Activated CD4-positive, alpha-beta T cell treated with anti-CD3 and anti-CD28 coated beads for 36 hours (primary cell): ENCODE measurements at regions not wholly inside any gene's neighbourhood (a gene's known extent, or its start where the extent isn't known, plus 50 kb on each side); places are given as distances from the start of the nearest gene placed in this dataset.

Experiments
- ATAC-seq: fragments of 200-7000 bp; cut with Tn5 transposase; one replicate; pipeline ENCODE4 v1.10.0; 2021; ENCODE audit warnings: mild to moderate bottlenecking, moderate library complexity
- CTCF ChIA-PET: fragments of 350-600 bp; sonication (Branson Sonifier 250); formaldehyde crosslinking; loops from one replicate; lab custom pipeline; 2021; ENCODE audit warnings: antibody characterized with exemption; lab: Charles Lee
- POLR2A ChIA-PET: fragments of 350-600 bp; sonication (Branson Sonifier 250); formaldehyde crosslinking; loops from one replicate; lab custom pipeline; 2021; ENCODE audit warnings: antibody characterized with exemption, inconsistent platforms; lab: Charles Lee
- DNase-seq: peaks from one replicate; pipeline ENCODE4 v3.0.0-alpha.2; 2020
- H3K27ac Mint-ChIP-seq: one replicate; pipeline ENCODE4 v1.8.0; 2021; ENCODE audit warnings: mixed read lengths
- H3K27me3 Mint-ChIP-seq: one replicate; pipeline ENCODE4 v1.8.0; 2021; ENCODE audit warnings: mixed read lengths
- H3K36me3 Mint-ChIP-seq: one replicate; pipeline ENCODE4 v1.8.0; 2021; ENCODE audit warnings: low read depth, mixed read lengths
- H3K4me1 Mint-ChIP-seq: one replicate; pipeline ENCODE4 v1.8.0; 2021; ENCODE audit warnings: mixed read lengths
- H3K4me3 Mint-ChIP-seq: one replicate; pipeline ENCODE4 v1.8.0; 2021; ENCODE audit warnings: mild to moderate bottlenecking, moderate library complexity, mixed read lengths
- H3K9me3 Mint-ChIP-seq: one replicate; pipeline ENCODE4 v1.8.0; 2021; ENCODE audit warnings: low read depth, mixed read lengths
- intact Hi-C, 2 experiments: fragments of 100-400 bp; cut with DNase I in 1 of 2; cut with micrococcal nuclease in 1 of 2; formaldehyde crosslinking; loops; one replicate each; pipeline versions ENCODE4 v1.14.2 to v1.15.1; 2022 to 2024; cut with DNase I, micrococcal nuclease

- no peaks in the 10 kb centered on the region for H3K27me3 Mint-ChIP-seq
- H3K27ac Mint-ChIP-seq: no peak overlapping the region
- H3K36me3 Mint-ChIP-seq: no peaks in the 10 kb centered on the region
- DNase-seq (no peak), ATAC-seq (no peak)
- ChIA-PET CTCF (no interaction called here), POLR2A (no interaction called here)
- H3K9me3 Mint-ChIP-seq: no peaks in the 10 kb centered on the region
- intact Hi-C loops: no loop called here
- no peak overlapping the region for H3K4me3 Mint-ChIP-seq
- peaks cover 10% of the 10 kb centered on the region for H3K4me1 Mint-ChIP-seq
These were observed 118.5 kb upstream of the ZFHX3 start for GRCh38 chr16:73166441-73166851.

GRCh38 chr16:73163238-73163815, 115.4 kb upstream of the ZFHX3 start:
- ChIA-PET CTCF (no interaction called here), POLR2A (no interaction called here)
- DNase-seq: no peak
- Mint-ChIP-seq H3K9me3 (no peaks in the 10 kb centered on the region), H3K36me3 (no peaks in the 10 kb centered on the region), H3K4me3 (no peak overlapping the region), H3K27ac (no peak overlapping the region), H3K4me1 (peaks cover 10% of the 10 kb centered on the region), H3K27me3 (no peaks in the 10 kb centered on the region)
- no peak for ATAC-seq
- intact Hi-C loops: no loop called here

- no peaks in the 10 kb centered on the region for H3K27me3 Mint-ChIP-seq
- no peak overlapping the region for H3K27ac Mint-ChIP-seq
- DNase-seq (no peak), ATAC-seq (no peak)
- H3K9me3 Mint-ChIP-seq: no peaks in the 10 kb centered on the region
- peaks cover 9% of the 10 kb centered on the region for H3K4me1 Mint-ChIP-seq
- H3K36me3 Mint-ChIP-seq: no peaks in the 10 kb centered on the region
- ChIA-PET CTCF (interaction anchor here (0.6 kb wide), 1 partner anchor 313 kb away, joined by 3 read pairs; no protein-coding TSS in a partner anchor), POLR2A (no interaction called here)
- H3K4me3 Mint-ChIP-seq: no peak overlapping the region
- intact Hi-C loops: no loop called here
These were observed 114.0 kb upstream of the ZFHX3 start for GRCh38 chr16:73161977-73162376.

- Mint-ChIP-seq H3K4me3 (no peak overlapping the region), H3K36me3 (no peaks in the 10 kb centered on the region), H3K9me3 (no peaks in the 10 kb centered on the region), H3K27me3 (peaks cover 3% of the 10 kb centered on the region), H3K27ac (no peak overlapping the region), H3K4me1 (no peaks in the 10 kb centered on the region)
- ATAC-seq: no peak
- intact Hi-C loops: no loop called here
- ChIA-PET CTCF (interaction anchor here (0.6 kb wide), 1 partner anchor 1872 kb away, joined by 3 read pairs; no protein-coding TSS in a partner anchor), POLR2A (no interaction called here)
- DNase-seq: no peak
These were observed 111.4 kb upstream of the ZFHX3 start for GRCh38 chr16:73159296-73159695.

GRCh38 chr16:73157861-73158260, 109.9 kb upstream of the ZFHX3 start:
- Mint-ChIP-seq H3K27me3 (peaks cover 7% of the 10 kb centered on the region), H3K4me3 (no peak overlapping the region), H3K36me3 (no peaks in the 10 kb centered on the region), H3K4me1 (no peaks in the 10 kb centered on the region), H3K27ac (no peak overlapping the region), H3K9me3 (no peaks in the 10 kb centered on the region)
- ChIA-PET CTCF (no interaction called here), POLR2A (no interaction called here)
- DNase-seq (no peak), ATAC-seq (no peak)
- intact Hi-C loops: no loop called here

GRCh38 chr16:73154063-73154870, 106.3 kb upstream of the ZFHX3 start:
- no peaks in the 10 kb centered on the region for H3K9me3 Mint-ChIP-seq
- POLR2A ChIA-PET: no interaction called here
- no peak overlapping the region for H3K4me3 Mint-ChIP-seq
- intact Hi-C loops: no loop called here
- no peaks in the 10 kb centered on the region for H3K36me3 Mint-ChIP-seq
- DNase-seq (no peak), ATAC-seq (no peak)
- H3K27ac Mint-ChIP-seq: no peak overlapping the region
- H3K27me3 Mint-ChIP-seq: peaks cover 7% of the 10 kb centered on the region
- CTCF ChIA-PET: no interaction called here
- H3K4me1 Mint-ChIP-seq: no peaks in the 10 kb centered on the region

GRCh38 chr16:73152386-73153125, 104.6 kb upstream of the ZFHX3 start:
- peaks cover 7% of the 10 kb centered on the region for H3K27me3 Mint-ChIP-seq
- intact Hi-C loops: no loop called here
- ChIA-PET CTCF (no interaction called here), POLR2A (no interaction called here)
- H3K4me1 Mint-ChIP-seq: no peaks in the 10 kb centered on the region
- H3K9me3 Mint-ChIP-seq: no peaks in the 10 kb centered on the region
- ATAC-seq (no peak), DNase-seq (no peak)
- no peak overlapping the region for H3K4me3 Mint-ChIP-seq
- no peak overlapping the region for H3K27ac Mint-ChIP-seq
- no peaks in the 10 kb centered on the region for H3K36me3 Mint-ChIP-seq

GRCh38 chr16:73151941-73152340, 104.0 kb upstream of the ZFHX3 start:
- DNase-seq: no peak
- CTCF ChIA-PET: no interaction called here
- intact Hi-C loops: no loop called here
- no peaks in the 10 kb centered on the region for H3K4me1 Mint-ChIP-seq
- no peaks in the 10 kb centered on the region for H3K9me3 Mint-ChIP-seq
- no peak overlapping the region for H3K4me3 Mint-ChIP-seq
- ATAC-seq: no peak
- peaks cover 7% of the 10 kb centered on the region for H3K27me3 Mint-ChIP-seq
- H3K36me3 Mint-ChIP-seq: no peaks in the 10 kb centered on the region
- POLR2A ChIA-PET: no interaction called here
- no peak overlapping the region for H3K27ac Mint-ChIP-seq

- DNase-seq: no peak
- no peaks in the 10 kb centered on the region for H3K36me3 Mint-ChIP-seq
- no peaks in the 10 kb centered on the region for H3K9me3 Mint-ChIP-seq
- no peak overlapping the region for H3K4me3 Mint-ChIP-seq
- H3K27ac Mint-ChIP-seq: no peak overlapping the region
- no peaks in the 10 kb centered on the region for H3K4me1 Mint-ChIP-seq
- intact Hi-C loops: no loop called here
- ChIA-PET POLR2A (no interaction called here), CTCF (no interaction called here)
- ATAC-seq: no peak
- H3K27me3 Mint-ChIP-seq: peaks cover 7% of the 10 kb centered on the region
These were observed 103.3 kb upstream of the ZFHX3 start for GRCh38 chr16:73151225-73151624.

- intact Hi-C loops: no loop called here
- H3K27ac Mint-ChIP-seq: no peak overlapping the region
- DNase-seq (no peak), ATAC-seq (no peak)
- no peak overlapping the region for H3K4me3 Mint-ChIP-seq
- POLR2A ChIA-PET: no interaction called here
- no peaks in the 10 kb centered on the region for H3K36me3 Mint-ChIP-seq
- H3K27me3 Mint-ChIP-seq: peaks cover 7% of the 10 kb centered on the region
- H3K9me3 Mint-ChIP-seq: no peaks in the 10 kb centered on the region
- no peaks in the 10 kb centered on the region for H3K4me1 Mint-ChIP-seq
- CTCF ChIA-PET: no interaction called here
These were observed 102.9 kb upstream of the ZFHX3 start for GRCh38 chr16:73150786-73151185.

- no peaks in the 10 kb centered on the region for H3K9me3 Mint-ChIP-seq
- POLR2A ChIA-PET: no interaction called here
- H3K27me3 Mint-ChIP-seq: peaks cover 4% of the 10 kb centered on the region
- no peak for DNase-seq
- no peak overlapping the region for H3K4me3 Mint-ChIP-seq
- no peak for ATAC-seq
- no peak overlapping the region for H3K27ac Mint-ChIP-seq
- no peaks in the 10 kb centered on the region for H3K4me1 Mint-ChIP-seq
- CTCF ChIA-PET: no interaction called here
- H3K36me3 Mint-ChIP-seq: no peaks in the 10 kb centered on the region
- intact Hi-C loops: no loop called here
These were observed 101.4 kb upstream of the ZFHX3 start for GRCh38 chr16:73149334-73149733.

GRCh38 chr16:73147958-73148357, 100.0 kb upstream of the ZFHX3 start:
- Mint-ChIP-seq H3K27me3 (no peaks in the 10 kb centered on the region), H3K36me3 (no peaks in the 10 kb centered on the region), H3K27ac (no peak overlapping the region), H3K9me3 (no peaks in the 10 kb centered on the region), H3K4me3 (no peak overlapping the region), H3K4me1 (no peaks in the 10 kb centered on the region)
- no peak for DNase-seq
- intact Hi-C loops: no loop called here
- ChIA-PET POLR2A (no interaction called here), CTCF (no interaction called here)
- ATAC-seq: no peak
